ENCODE measurements at regions not wholly inside any gene's neighbourhood (a gene's known extent, or its start where the extent isn't known, plus 50 kb on each side); places are given as distances from the start of the nearest gene placed in this dataset.
"Not testable (repeated sequence)": the region's sequence is repeated elsewhere in the genome, so short reads cannot be mapped to it uniquely, and the experiment has no call there.

DNA sequence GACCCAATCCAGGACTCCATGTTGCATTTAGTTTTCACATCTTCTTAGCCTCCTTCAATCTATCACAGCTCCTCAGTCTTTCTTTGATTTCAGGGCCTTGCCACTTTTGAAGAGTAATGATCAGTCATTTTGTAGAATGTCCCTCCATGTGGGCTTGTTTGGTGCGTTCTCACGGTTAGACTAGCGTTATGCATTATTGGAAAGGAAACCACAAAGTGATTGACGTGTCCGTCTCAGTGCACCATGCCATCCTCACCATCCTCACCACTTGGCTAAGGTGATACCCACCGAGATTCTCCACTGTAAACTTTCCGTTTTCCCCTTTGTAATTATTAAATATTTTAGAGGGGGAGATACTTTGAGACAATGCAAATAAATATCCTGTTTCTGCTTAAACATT lies 59.6 kb upstream of the OLIG2 start:
- DNase-seq (ENCODE audit: low read depth) = no peak
- H3K4me3 ChIP-seq (ENCODE audit: low read depth, low read length) = no peak overlapping the region

DNA sequence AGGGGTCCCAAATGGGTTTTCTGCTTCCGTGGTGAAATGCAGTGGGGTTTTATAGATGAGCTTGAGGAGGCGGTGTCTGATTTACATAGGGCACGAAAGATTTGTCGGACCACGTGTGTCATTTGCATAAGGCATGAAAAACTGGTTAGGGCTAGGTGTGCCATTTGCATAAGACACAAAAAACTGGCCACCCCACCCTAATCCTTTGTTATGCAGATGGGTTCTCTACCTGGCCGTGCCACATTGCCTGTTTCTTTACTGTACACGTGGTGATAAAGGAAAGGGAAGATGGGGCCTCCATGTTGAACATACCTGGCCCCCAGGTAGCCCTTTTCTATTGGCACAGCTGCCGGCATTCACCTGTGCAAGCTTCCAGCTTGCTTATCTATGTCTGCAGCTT lies 57.6 kb upstream of the OLIG2 start:
- DNase-seq (ENCODE audit: low read depth); H3K4me3 ChIP-seq (ENCODE audit: low read depth, low read length): not testable (repeated sequence)

DNA sequence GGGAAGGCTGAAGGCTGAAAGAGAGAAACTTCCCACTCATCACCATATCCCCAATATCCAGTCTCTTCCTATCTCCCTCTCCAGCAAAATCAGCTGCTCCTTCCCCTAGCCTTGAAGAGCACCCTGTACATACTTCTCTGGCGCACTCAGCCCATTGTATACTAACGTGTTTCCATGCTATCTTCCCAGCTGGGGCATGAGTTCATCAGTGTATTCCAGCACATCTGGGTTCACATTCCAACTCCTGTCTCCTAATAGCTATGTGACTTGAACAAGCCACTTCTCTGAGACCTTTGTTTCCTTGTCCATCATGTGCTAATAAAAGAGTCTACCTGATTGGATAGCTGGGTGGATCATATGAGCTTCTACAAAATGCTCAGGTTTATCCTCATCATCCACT lies 51.1 kb upstream of the OLIG2 start:
- H3K4me3 ChIP-seq (ENCODE audit: low read depth, low read length) = no peak overlapping the region
- DNase-seq (ENCODE audit: low read depth) = no peak

DNA sequence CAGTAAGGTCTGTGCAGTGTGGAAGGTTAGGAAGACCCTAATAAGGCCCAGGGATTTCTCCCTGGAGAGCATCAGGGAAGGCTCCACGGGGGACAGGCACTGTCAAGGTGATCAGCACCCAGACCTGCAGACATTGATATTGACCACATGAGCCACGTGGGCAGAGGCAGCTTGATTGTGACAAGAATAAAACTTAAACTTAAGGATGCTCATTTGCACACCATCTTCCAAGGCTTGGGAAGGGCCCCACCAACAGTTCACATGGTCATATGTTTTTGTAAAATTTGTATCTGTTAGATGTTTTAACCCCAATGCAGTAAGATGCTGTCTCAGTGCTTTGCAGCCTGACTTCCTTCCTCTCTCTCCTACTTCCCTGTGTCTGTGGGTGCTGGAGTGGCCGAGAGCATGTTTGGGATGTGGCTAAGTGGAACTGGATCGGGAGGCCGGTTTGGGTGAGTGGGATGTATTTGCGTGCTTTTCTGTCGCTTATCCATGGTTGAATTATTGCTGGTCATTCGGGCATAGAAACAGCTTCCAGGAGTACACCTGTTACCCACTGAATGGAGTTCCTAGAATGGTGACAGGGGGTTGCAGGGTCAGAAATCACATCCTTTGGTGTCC lies 49.8 kb upstream of the OLIG2 start:
- DNase-seq (ENCODE audit: low read depth) = no peak

More for the DNA sequence above, 49.8 kb upstream of the OLIG2 start:
- H3K4me3 ChIP-seq (ENCODE audit: low read depth, low read length) = no peak overlapping the region
